HG02981 (cell line): ENCODE measurements at regions not wholly inside any gene's neighbourhood (a gene's known extent, or its start where the extent isn't known, plus 50 kb on each side); places are given as distances from the start of the nearest gene placed in this dataset.

Experiments used
- ATAC-seq: cut with Tn5 transposase; IDR thresholded peaks from one replicate; pipeline ENCODE4 v1.9.1; 2021; ENCODE audit warnings: mild to moderate bottlenecking, moderate library complexity; ENCODE audit not compliant: unreplicated experiment

DNA sequence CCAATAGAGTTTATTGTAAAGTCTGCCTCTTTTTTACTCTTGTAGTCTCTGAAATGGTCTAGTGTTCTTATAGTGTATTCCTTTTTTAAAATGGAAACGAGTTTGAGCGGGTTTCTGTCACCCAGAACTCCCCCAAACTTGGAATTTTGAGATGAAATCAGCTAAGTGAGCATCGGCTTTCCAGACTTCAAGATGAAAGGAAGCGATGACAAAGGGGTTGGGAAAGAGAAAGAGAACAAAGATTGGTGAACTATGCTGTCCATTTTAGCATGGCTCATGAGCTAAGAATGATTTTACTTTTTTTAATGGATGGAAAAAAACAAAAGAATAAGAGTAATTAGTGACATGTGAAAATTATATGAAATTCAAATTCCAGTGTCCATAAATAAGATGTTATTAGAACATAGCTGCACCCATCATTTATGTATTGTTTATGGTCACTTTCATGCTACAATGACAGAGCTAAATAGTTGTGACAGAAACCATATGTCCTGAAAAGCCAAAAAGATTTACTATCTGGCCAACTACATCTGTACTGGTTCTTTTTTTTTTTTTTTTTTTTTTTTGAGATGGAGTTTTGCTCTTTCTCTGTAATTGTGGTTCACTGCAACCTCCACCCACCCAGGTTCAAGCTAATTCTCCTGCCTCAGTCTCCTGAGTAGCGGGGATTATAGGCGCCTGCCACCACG, 52.7 kb upstream of the PDZRN3 start:
- no peak for ATAC-seq
